ENCODE measurements at regions not wholly inside any gene's neighbourhood (a gene's known extent, or its start where the extent isn't known, plus 50 kb on each side); places are given as distances from the start of the nearest gene placed in this dataset.
"Not testable (repeated sequence)": the region's sequence is repeated elsewhere in the genome, so short reads cannot be mapped to it uniquely, and the experiment has no call there.

- no peak for DNase-seq
These were observed 165.5 kb downstream of the C9orf50 start for GRCh38 chr9:129455151-129455995.

DNA sequence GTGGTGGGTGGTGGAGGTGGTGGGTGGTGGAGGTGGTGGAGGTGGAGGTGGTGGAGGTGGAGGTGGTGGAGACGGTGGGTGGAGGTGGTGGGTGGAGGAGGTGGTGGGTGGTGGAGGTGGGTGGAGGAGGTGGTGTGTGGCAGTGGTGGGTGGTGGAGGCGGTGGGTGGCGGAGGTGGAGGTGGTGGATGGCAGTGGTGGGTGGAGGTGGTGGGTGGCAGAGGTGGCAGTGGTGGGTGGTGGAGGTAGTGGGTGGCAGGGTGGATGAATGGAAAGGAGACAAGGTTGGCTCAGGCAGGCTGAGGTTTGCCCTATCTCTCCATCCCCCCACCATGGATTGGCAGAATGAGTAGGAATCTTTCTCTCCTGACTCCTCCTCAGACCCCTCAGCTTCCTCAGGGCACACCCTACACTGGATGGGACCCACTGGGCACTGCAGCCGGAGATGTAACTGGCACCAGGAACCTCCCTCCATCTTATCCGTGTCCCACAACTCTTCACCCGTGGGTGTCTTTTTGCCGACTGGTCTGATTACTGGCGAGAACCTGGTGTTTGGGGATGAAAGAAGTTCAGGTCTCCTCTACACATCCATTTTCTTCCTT, 166.3 kb downstream of the C9orf50 start:
- DNase-seq = no peak

DNA sequence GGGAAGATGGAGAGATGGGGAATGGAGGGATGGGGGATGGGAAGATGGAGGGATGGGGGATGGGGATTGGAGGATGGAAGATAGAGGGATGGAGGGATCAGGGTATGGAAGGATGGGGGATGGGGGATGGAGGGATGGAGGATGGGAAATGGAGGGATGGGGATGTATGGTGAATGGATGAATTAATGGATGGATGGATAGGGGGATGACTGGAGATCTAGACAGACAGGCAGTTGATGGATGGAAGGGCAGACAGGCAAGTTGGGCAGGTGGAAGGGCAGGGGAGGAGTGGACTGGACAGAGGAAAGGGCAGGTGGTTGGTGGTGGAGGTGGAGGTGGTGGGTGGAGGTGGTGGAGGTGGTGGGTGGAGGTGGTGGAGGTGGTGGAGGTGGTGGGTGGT, 167.2 kb downstream of the C9orf50 start:
- no peak for DNase-seq

DNA sequence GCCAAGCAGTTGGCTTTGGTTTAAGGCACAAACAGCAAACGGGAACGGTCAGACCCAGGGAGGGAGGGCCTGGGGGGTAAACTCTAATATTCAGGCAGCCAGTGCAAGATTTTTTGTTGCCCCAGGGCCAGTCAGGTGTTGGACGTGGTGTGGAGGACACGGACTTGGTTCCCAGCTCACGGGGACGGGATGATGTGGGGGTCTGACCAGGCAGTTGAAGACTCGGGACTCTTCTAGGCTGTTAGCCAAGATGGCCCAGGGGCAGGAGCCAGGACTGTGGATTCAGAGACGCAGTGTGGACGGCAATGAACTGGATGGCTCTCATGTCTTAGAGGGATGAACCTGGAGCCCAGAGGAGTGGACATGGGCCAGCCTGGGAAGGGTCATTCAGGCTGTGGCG, 169.2 kb downstream of the C9orf50 start:
- peak; percentile 41 for DNase-seq

GRCh38 chr9:129451089-129451656, 169.7 kb downstream of the C9orf50 start:
- DNase-seq = peak; percentile 63

GRCh38 chr9:129449066-129449465, 171.8 kb downstream of the C9orf50 start:
- no peak for DNase-seq

DNA sequence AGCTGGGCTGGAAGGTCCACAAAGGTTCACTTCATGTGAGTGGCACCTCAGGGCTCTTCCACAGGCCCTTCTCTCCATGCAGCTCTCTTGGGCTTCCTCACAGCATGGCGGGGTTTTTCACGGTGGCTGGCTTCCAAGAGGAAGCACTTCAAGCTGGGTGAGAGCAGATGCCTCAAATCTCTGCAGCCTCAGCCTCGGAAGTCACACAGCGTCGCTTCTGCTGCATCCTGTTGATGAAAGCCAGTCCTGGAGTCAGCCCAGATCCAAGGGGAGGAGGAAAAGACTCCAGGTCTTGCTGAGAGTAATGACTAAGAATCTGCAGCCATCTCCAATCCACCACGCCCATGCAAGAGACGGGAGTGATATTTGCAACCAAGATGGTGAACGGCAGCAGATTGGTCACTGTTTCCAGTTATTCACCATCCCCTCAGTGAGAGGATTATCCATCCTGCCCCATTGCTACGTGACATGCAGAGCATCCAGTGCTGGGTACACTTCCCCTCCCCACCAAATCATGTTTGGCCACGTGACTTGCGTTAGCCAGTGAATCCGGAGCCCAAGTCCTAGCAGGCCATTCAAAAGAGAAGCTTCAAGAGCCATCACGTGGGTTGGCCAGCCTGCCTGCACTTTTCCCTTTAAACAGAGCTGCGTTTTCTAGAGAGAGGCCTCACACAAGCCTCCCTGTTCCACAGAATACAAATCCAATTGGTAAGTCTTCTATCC, 173.9 kb downstream of the C9orf50 start:
- no peak for DNase-seq

- no peak for DNase-seq
These were observed 175.1 kb downstream of the C9orf50 start for GRCh38 chr9:129445794-129446306.

DNA sequence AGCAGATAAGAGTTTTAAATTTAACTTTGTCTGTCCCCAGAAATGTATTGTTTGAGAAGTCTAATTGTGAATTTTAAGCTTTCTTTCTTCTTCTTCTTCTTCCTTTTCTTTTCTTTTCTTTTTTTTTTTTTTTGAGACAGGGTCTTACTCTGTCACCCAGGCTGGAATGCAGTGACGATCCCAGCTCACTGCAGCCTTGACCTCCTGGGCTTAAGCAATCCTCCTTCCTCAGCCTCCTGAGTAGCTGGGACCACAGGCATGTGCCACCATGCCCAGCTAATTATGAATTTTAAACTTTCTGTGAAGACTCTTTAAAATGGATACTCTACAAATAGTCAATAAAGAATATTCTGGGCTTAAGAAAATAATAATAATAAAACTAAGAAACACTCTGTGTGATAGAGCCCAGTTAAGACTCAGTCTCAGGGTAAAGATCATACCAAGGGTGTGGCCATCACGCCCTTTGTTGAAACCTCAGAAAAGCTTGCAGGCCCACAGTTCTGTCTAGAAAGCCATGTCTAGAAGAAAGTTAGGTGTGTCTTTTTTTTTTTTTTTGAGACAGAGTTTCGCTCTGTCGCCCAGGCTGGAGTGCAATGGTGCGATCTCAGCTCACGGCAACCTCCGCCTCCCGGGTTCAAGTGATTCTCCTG, 177.3 kb downstream of the C9orf50 start:
- not testable (repeated sequence) for DNase-seq

- DNase-seq = no peak
These were observed 177.9 kb downstream of the C9orf50 start for GRCh38 chr9:129442803-129443511.

- no peak for DNase-seq
These were observed 179.0 kb downstream of the C9orf50 start for GRCh38 chr9:129441852-129442251.

DNA sequence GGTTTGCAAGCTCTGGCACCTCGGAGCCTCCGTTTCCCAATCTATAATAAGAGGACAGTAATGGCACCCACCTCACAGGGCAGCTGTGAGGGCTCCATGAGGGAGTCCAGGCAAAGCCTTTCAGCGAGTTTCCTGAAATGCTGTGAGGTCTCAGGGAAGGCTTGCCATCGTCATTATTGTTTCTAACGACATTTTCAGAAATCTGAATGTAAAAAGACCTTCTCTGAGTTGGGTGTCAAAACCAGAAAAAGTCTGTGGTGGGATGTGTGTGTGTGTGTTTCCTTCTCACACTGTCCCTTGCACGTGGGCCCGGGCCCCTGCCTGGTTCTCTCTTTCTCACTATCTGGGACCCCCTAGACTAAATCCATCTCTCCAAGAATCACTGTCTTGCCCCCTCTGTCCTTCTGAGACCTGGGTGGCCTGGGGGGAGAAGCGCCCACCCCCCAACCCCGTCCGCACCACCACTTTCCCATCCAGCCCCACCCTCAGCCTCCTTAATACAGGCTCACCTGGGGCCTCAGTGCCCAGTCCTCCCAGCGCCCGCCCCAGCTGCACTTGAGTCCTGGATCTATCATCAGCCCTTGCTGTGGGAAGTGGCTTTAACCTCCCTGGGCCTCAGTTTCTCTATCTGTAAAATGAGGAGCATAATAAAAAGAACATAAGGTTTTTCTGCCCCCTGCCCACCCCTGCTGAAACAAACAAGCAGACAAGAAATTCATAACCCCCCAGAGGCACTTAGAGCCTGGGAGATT, 180.3 kb downstream of the C9orf50 start:
- no peak for DNase-seq

DNA sequence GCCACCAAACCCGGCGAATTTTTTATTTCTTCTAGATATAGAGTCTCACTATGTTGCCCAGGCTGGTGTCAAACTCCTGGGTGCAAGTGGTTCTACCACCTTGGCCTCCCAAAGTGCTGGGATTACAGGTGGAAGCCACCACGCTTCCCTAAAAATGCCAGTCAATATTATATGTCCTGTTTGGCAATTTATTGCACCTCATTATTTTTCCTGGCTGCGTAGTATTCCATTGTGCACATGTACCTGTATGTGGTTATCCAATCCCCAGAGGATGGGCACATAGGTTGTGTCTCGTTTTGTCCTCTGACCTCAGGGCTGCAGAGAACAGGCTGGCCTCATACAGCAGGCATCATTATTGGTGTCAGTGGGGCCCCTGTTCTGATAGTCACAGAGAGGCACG, 181.7 kb downstream of the C9orf50 start:
- no peak for DNase-seq

- DNase-seq = no peak
These were observed 183.1 kb downstream of the C9orf50 start for GRCh38 chr9:129437626-129438323.

- no peak for DNase-seq
These were observed 183.9 kb downstream of the C9orf50 start for GRCh38 chr9:129436751-129437625.

DNA sequence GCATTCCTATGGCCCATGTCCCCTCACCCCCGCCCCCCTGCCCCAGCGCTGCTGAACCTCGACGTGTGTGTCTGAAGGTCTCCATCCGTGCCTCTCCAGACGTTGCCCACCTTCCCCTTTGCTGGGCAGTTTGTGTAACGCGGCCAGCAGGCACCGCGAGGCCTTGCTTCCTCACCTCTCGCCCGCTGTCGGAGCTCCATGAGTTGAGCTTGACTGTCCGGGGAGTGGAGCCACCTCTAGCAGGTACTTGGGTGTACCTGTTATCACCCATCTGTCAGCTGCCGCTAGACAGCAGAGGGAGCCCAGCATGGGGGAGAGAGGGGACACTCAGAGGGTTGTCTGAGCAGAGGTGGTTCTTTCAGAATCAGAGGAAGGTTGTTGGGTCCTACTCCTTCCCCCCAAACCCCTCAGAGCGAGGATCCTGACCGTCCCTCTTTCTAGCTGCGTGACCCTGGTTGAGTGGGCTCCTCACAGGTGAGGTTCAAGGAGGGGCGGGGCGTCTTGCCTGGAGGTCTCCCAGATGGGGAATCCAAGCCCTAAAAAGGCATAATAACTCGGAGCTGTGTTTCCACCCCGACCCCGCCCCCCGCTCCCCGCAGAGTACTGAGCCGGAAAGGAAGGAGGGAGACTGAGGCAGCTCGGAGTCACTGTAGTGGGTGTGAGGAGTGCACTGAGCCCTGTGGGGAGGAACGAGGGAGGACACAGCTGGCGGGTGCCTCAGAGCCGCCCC, 184.7 kb downstream of the C9orf50 start:
- no peak for DNase-seq

DNA sequence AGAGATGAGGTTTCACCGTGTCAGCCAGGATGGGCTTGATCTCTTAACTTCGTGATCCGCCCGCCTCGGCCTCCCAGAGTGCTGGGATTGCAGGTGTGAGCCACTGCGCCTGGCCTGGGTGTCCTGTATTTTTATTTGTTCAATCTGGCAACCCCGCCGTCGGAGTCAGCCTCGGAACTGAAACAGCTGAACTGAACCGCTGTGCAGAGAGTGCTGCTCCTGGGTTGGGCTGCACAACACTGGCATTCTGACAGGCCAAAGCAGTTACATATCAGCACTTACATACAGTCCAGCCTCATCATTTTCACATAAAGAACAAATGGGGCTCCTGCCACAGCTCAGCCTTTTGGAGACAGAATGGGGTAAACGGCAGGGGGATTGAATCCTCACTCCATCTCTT, 185.6 kb downstream of the C9orf50 start:
- DNase-seq = no peak

- DNase-seq = no peak
These were observed 186.7 kb downstream of the C9orf50 start for GRCh38 chr9:129434187-129434586.

Data from hindlimb muscle (tissue), 1 donor.